Activated naive CD4-positive, alpha-beta T cell treated with anti-CD3 and anti-CD28 coated beads for 36 hours (primary cell): ENCODE measurements at regions not wholly inside any gene's neighbourhood (a gene's known extent, or its start where the extent isn't known, plus 50 kb on each side); places are given as distances from the start of the nearest gene placed in this dataset.

Experiments
- CTCF ChIA-PET: fragments of 350-600 bp; sonication (Branson Sonifier 250); formaldehyde crosslinking; loops from one replicate; lab custom pipeline; 2021; ENCODE audit warnings: antibody characterized with exemption; lab: Charles Lee
- DNase-seq: peaks from one replicate; pipeline ENCODE4 v3.0.0-alpha.2; 2020
- H3K27ac Mint-ChIP-seq: one replicate; pipeline ENCODE4 v1.8.0; 2021; ENCODE audit warnings: mild to moderate bottlenecking, mixed read lengths
- H3K27me3 Mint-ChIP-seq: one replicate; pipeline ENCODE4 v1.8.0; 2021; ENCODE audit warnings: low read depth, mixed read lengths
- H3K36me3 Mint-ChIP-seq: one replicate; pipeline ENCODE4 v1.8.0; 2021; ENCODE audit warnings: low read depth, mixed read lengths
- H3K4me1 Mint-ChIP-seq: one replicate; pipeline ENCODE4 v1.8.0; 2021; ENCODE audit warnings: low read depth, mixed read lengths
- H3K4me3 Mint-ChIP-seq: one replicate; pipeline ENCODE4 v1.8.0; 2021; ENCODE audit warnings: mild to moderate bottlenecking, moderate library complexity, mixed read lengths
- H3K9me3 Mint-ChIP-seq: one replicate; pipeline ENCODE4 v1.8.0; 2021; ENCODE audit warnings: mixed read lengths
- intact Hi-C: fragments of 100-400 bp; cut with micrococcal nuclease; formaldehyde crosslinking; loops from one replicate; pipeline ENCODE4 v1.15.1; 2023

GRCh38 chr1:101167891-101168290 lies 68.9 kb upstream of the S1PR1 start:
- CTCF ChIA-PET: interaction anchor here (0.6 to 1.3 kb wide), 3 partner anchors 15 to 77 kb away, joined by 3 to 6 read pairs (median 3); no protein-coding TSS in a partner anchor

GRCh38 chr1:101166583-101167120 lies 70.2 kb upstream of the S1PR1 start:
- intact Hi-C loops: no loop called here
- Mint-ChIP-seq H3K36me3 (no peaks in the 10 kb centered on the region), H3K27ac (no peak overlapping the region), H3K9me3 (no peaks in the 10 kb centered on the region), H3K4me3 (no peak overlapping the region), H3K27me3 (no peaks in the 10 kb centered on the region), H3K4me1 (peaks cover 41% of the 10 kb centered on the region)
- CTCF ChIA-PET: interaction anchor here (0.6 kb wide), 1 partner anchor 27 kb away, joined by 5 read pairs; no protein-coding TSS in a partner anchor
- no peak for DNase-seq

More at GRCh38 chr1:101167891-101168290, 68.9 kb upstream of the S1PR1 start:
- no peaks in the 10 kb centered on the region for H3K9me3 Mint-ChIP-seq
- intact Hi-C loops: loop anchor here (1.0 to 2.0 kb wide), 4 partner anchors 10 to 161 kb away; no protein-coding TSS in a partner anchor
- no peak overlapping the region for H3K4me3 Mint-ChIP-seq
- no peak for DNase-seq
- no peaks in the 10 kb centered on the region for H3K36me3 Mint-ChIP-seq
- no peaks in the 10 kb centered on the region for H3K27me3 Mint-ChIP-seq
- H3K27ac Mint-ChIP-seq: peak overlapping the region; percentile 43
- H3K4me1 Mint-ChIP-seq: peaks cover 41% of the 10 kb centered on the region

GRCh38 chr1:101165954-101166353 lies 70.9 kb upstream of the S1PR1 start:
- CTCF ChIA-PET: interaction anchor here (0.6 to 1.4 kb wide), 3 partner anchors 11 to 73 kb away, joined by 4 to 7 read pairs (median 5); no protein-coding TSS in a partner anchor
- Mint-ChIP-seq H3K27ac (no peak overlapping the region), H3K27me3 (no peaks in the 10 kb centered on the region)

GRCh38 chr1:101165532-101165931 lies 71.3 kb upstream of the S1PR1 start:
- H3K27ac Mint-ChIP-seq: no peak overlapping the region

More at GRCh38 chr1:101165954-101166353, 70.9 kb upstream of the S1PR1 start:
- Mint-ChIP-seq H3K36me3 (no peaks in the 10 kb centered on the region), H3K9me3 (no peaks in the 10 kb centered on the region), H3K4me1 (peaks cover 41% of the 10 kb centered on the region), H3K4me3 (no peak overlapping the region)
- no peak for DNase-seq
- intact Hi-C loops: no loop called here

GRCh38 chr1:101164776-101165175 lies 72.0 kb upstream of the S1PR1 start:
- H3K27ac Mint-ChIP-seq: no peak overlapping the region

More at GRCh38 chr1:101165532-101165931, 71.3 kb upstream of the S1PR1 start:
- Mint-ChIP-seq H3K4me3 (no peak overlapping the region), H3K9me3 (no peaks in the 10 kb centered on the region), H3K36me3 (no peaks in the 10 kb centered on the region), H3K27me3 (no peaks in the 10 kb centered on the region), H3K4me1 (peaks cover 41% of the 10 kb centered on the region)
- CTCF ChIA-PET: interaction anchor here (0.9 to 1.4 kb wide), 3 partner anchors 11 to 73 kb away, joined by 3 to 7 read pairs (median 4); no protein-coding TSS in a partner anchor
- intact Hi-C loops: no loop called here
- no peak for DNase-seq

GRCh38 chr1:101162736-101163735 lies 73.8 kb upstream of the S1PR1 start:
- Mint-ChIP-seq H3K36me3 (no peaks in the 10 kb centered on the region), H3K4me1 (peaks cover 32% of the 10 kb centered on the region), H3K27me3 (no peaks in the 10 kb centered on the region), H3K9me3 (no peaks in the 10 kb centered on the region), H3K27ac (no peak overlapping the region), H3K4me3 (no peak overlapping the region)
- intact Hi-C loops: no loop called here
- no peak for DNase-seq
- CTCF ChIA-PET: no interaction called here

More at GRCh38 chr1:101164776-101165175, 72.0 kb upstream of the S1PR1 start:
- DNase-seq: no peak
- intact Hi-C loops: no loop called here
- CTCF ChIA-PET: interaction anchor here (0.6 to 1.4 kb wide), 7 partner anchors 9 to 103 kb away, joined by 3 to 7 read pairs (median 4); no protein-coding TSS in a partner anchor
- Mint-ChIP-seq H3K4me1 (peaks cover 41% of the 10 kb centered on the region), H3K36me3 (no peaks in the 10 kb centered on the region), H3K27me3 (no peaks in the 10 kb centered on the region), H3K4me3 (no peak overlapping the region), H3K9me3 (no peaks in the 10 kb centered on the region)

- H3K4me3 Mint-ChIP-seq: no peak overlapping the region
- H3K4me1 Mint-ChIP-seq: peaks cover 24% of the 10 kb centered on the region
- DNase-seq: no peak
- CTCF ChIA-PET: no interaction called here
- no peaks in the 10 kb centered on the region for H3K27me3 Mint-ChIP-seq
- H3K27ac Mint-ChIP-seq: no peak overlapping the region
- intact Hi-C loops: no loop called here
- no peaks in the 10 kb centered on the region for H3K36me3 Mint-ChIP-seq
- H3K9me3 Mint-ChIP-seq: no peaks in the 10 kb centered on the region
Observed at GRCh38 chr1:101162300-101162699, 74.5 kb upstream of the S1PR1 start.

- intact Hi-C loops: no loop called here
- H3K4me1 Mint-ChIP-seq: peaks cover 20% of the 10 kb centered on the region
- CTCF ChIA-PET: no interaction called here
- H3K36me3 Mint-ChIP-seq: no peaks in the 10 kb centered on the region
- no peaks in the 10 kb centered on the region for H3K27me3 Mint-ChIP-seq
- no peak for DNase-seq
- no peak overlapping the region for H3K27ac Mint-ChIP-seq
- no peaks in the 10 kb centered on the region for H3K9me3 Mint-ChIP-seq
- no peak overlapping the region for H3K4me3 Mint-ChIP-seq
Observed at GRCh38 chr1:101161619-101162018, 75.2 kb upstream of the S1PR1 start.

- intact Hi-C loops: no loop called here
- Mint-ChIP-seq H3K27me3 (no peaks in the 10 kb centered on the region), H3K4me1 (peaks cover 16% of the 10 kb centered on the region), H3K4me3 (no peak overlapping the region), H3K27ac (no peak overlapping the region), H3K36me3 (no peaks in the 10 kb centered on the region), H3K9me3 (no peaks in the 10 kb centered on the region)
- no peak for DNase-seq
- CTCF ChIA-PET: no interaction called here
Observed at GRCh38 chr1:101158424-101158823, 78.4 kb upstream of the S1PR1 start.

- CTCF ChIA-PET: interaction anchor here (0.6 to 2.6 kb wide), 4 partner anchors 11 to 226 kb away, joined by 3 to 7 read pairs (median 4); no protein-coding TSS in a partner anchor
- no peaks in the 10 kb centered on the region for H3K36me3 Mint-ChIP-seq
- no peak overlapping the region for H3K4me3 Mint-ChIP-seq
- H3K27me3 Mint-ChIP-seq: no peaks in the 10 kb centered on the region
- H3K9me3 Mint-ChIP-seq: no peaks in the 10 kb centered on the region
- no peak overlapping the region for H3K27ac Mint-ChIP-seq
- H3K4me1 Mint-ChIP-seq: peaks cover 36% of the 10 kb centered on the region
- intact Hi-C loops: no loop called here
- no peak for DNase-seq
Observed at GRCh38 chr1:101154547-101154946, 82.3 kb upstream of the S1PR1 start.

- no peaks in the 10 kb centered on the region for H3K9me3 Mint-ChIP-seq
- H3K27ac Mint-ChIP-seq: peak overlapping the region; percentile 25
- H3K4me3 Mint-ChIP-seq: no peak overlapping the region
Observed at GRCh38 chr1:101153692-101154091, 83.1 kb upstream of the S1PR1 start.

GRCh38 chr1:101152633-101153032 lies 84.2 kb upstream of the S1PR1 start:
- no peaks in the 10 kb centered on the region for H3K36me3 Mint-ChIP-seq
- intact Hi-C loops: loop anchor here (1.0 kb wide), 2 partner anchors 16 to 26 kb away; no protein-coding TSS in a partner anchor
- H3K27ac Mint-ChIP-seq: peak overlapping the region; percentile 56
- H3K4me3 Mint-ChIP-seq: no peak overlapping the region
- peaks cover 44% of the 10 kb centered on the region for H3K4me1 Mint-ChIP-seq
- no peak for DNase-seq
- H3K27me3 Mint-ChIP-seq: no peaks in the 10 kb centered on the region
- CTCF ChIA-PET: interaction anchor here (0.7 kb wide), 1 partner anchor 16 kb away, joined by 3 read pairs; no protein-coding TSS in a partner anchor
- H3K9me3 Mint-ChIP-seq: no peaks in the 10 kb centered on the region

More at GRCh38 chr1:101153692-101154091, 83.1 kb upstream of the S1PR1 start:
- Mint-ChIP-seq H3K36me3 (no peaks in the 10 kb centered on the region), H3K27me3 (no peaks in the 10 kb centered on the region), H3K4me1 (peaks cover 44% of the 10 kb centered on the region)
- CTCF ChIA-PET: interaction anchor here (0.6 to 2.6 kb wide), 3 partner anchors 11 to 225 kb away, joined by 3 to 7 read pairs (median 4); no protein-coding TSS in a partner anchor
- DNase-seq: peak; percentile 37
- intact Hi-C loops: loop anchor here (1.0 kb wide), 2 partner anchors 15 to 25 kb away; no protein-coding TSS in a partner anchor
